ENCODE measurements at regions not wholly inside any gene's neighbourhood (a gene's known extent, or its start where the extent isn't known, plus 50 kb on each side); places are given as distances from the start of the nearest gene placed in this dataset.

DNA sequence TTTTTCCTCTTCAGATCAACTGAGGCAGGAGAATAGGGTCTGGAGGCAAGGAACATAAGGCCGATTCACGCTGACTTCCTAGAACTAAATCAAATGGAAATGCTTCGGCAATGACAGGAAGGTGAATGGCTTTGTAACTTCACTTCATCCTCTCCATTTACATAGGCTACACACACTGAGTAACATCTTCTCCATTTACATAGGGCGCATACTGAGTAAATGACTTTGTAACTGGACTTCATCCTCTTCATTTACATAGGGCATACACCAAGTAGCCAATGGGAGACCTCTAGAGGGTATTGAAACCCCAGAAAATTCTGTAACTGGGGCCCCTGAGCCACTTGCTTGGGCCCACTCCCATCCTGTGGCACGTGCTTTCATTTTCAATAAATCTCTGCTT, 71.0 kb upstream of the CPSF6 start:
- TF ChIP-seq, protein P1, sequence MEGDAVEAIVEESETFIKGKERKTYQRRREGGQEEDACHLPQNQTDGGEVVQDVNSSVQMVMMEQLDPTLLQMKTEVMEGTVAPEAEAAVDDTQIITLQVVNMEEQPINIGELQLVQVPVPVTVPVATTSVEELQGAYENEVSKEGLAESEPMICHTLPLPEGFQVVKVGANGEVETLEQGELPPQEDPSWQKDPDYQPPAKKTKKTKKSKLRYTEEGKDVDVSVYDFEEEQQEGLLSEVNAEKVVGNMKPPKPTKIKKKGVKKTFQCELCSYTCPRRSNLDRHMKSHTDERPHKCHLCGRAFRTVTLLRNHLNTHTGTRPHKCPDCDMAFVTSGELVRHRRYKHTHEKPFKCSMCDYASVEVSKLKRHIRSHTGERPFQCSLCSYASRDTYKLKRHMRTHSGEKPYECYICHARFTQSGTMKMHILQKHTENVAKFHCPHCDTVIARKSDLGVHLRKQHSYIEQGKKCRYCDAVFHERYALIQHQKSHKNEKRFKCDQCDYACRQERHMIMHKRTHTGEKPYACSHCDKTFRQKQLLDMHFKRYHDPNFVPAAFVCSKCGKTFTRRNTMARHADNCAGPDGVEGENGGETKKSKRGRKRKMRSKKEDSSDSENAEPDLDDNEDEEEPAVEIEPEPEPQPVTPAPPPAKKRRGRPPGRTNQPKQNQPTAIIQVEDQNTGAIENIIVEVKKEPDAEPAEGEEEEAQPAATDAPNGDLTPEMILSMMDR (IDR thresholded peaks at IDR 0.05) = no peak
- TF ChIP-seq POLR2AphosphoS5 (IDR thresholded peaks at IDR 0.05) (no peak), POLR2A (IDR thresholded peaks at IDR 0.05; ENCODE audit: low read depth) (no peak)

Data from esophagus muscularis mucosa (tissue), 3 donors.